Sigmoid colon (tissue), 6 donors: ENCODE measurements at regions not wholly inside any gene's neighbourhood (a gene's known extent, or its start where the extent isn't known, plus 50 kb on each side); places are given as distances from the start of the nearest gene placed in this dataset.

Experiments used
- DNase-seq: peaks from one replicate; pipeline ENCODE4 v3.0.0-alpha.2; 2019
- H3K27ac ChIP-seq, 4 donors: fragments of 200-600 bp; sonication (generic); one replicate each; pipeline ENCODE4 v1.5.1; 2016 to 2019; ENCODE audit warnings: mild to moderate bottlenecking in 1 of 4
- H3K27me3 ChIP-seq, 3 donors: fragments of 200-600 bp; sonication (generic); one replicate each; pipeline ENCODE4 v1.5.1; 2019; ENCODE audit warnings: mild to moderate bottlenecking in 1 of 3
- H3K36me3 ChIP-seq, 4 donors: fragments of 200-600 bp; sonication (generic); one replicate each; pipeline ENCODE4 v1.5.1; 2016 to 2019
- H3K4me1 ChIP-seq, 4 donors: fragments of 200-600 bp; sonication (generic); one replicate each; pipeline ENCODE4 v1.5.1; 2017 to 2019
- H3K4me3 ChIP-seq, 4 donors: fragments of 200-600 bp; sonication (generic); one replicate each; pipeline ENCODE4 v1.5.1; 2017 to 2019; ENCODE audit warnings: mild to moderate bottlenecking in 2 of 4, moderate library complexity in 1 of 4
- H3K9me3 ChIP-seq, 4 donors: fragments of 200-600 bp in 3 of 4; sonication (generic) in 3 of 4; one replicate each; pipeline versions ENCODE4 v1.5.1 to v1.6.1; 2013 to 2019
- EP300 ChIP-seq, 4 donors: sonication (generic); formaldehyde crosslinking; IDR thresholded peaks; one replicate each; pipeline ENCODE4 v1.6.1; 2017; ENCODE audit warnings: antibody characterized with exemption in 4 of 4
- POLR2A ChIP-seq, 2 donors: fragments of 450-650 bp; IDR thresholded peaks; one replicate each; pipeline ENCODE4 v1.6.1; 2016; ENCODE audit warnings: antibody characterized with exemption in 2 of 2, mild to moderate bottlenecking in 2 of 2, moderate library complexity in 2 of 2
- POLR2AphosphoS5 ChIP-seq, 4 donors: sonication (generic); formaldehyde crosslinking; IDR thresholded peaks; one replicate each; pipeline ENCODE4 v1.6.1; 2017; ENCODE audit warnings: antibody characterized with exemption in 4 of 4
- WGBS, 2 donors: extraction: QIAGEN DNeasy Blood & Tissue Kit; methylation state at CpG; one replicate each; pipeline ENCODE4 v1.1.7; 2013; 5-methylcytosine and 5-hydroxymethylcytosine counted together
- intact Hi-C: fragments of 100-400 bp; cut with DNase I; formaldehyde crosslinking; loops from one replicate; pipeline ENCODE4 v1.15.1; 2023
- TF ChIP-seq, protein P1 (sequence below), 4 experiments: fragments of 450-650 bp in 3 of 4; fragments of 200-600 bp in 1 of 4; IDR thresholded peaks; one replicate each; pipeline ENCODE4 v1.5.1; 2016 to 2019; ENCODE audit warnings: antibody characterized with exemption in 4 of 4, mild to moderate bottlenecking in 3 of 4, moderate library complexity in 2 of 4
- donor health status: healthy with polysubstance abuse.
- donor health status: healthy.

DNA sequence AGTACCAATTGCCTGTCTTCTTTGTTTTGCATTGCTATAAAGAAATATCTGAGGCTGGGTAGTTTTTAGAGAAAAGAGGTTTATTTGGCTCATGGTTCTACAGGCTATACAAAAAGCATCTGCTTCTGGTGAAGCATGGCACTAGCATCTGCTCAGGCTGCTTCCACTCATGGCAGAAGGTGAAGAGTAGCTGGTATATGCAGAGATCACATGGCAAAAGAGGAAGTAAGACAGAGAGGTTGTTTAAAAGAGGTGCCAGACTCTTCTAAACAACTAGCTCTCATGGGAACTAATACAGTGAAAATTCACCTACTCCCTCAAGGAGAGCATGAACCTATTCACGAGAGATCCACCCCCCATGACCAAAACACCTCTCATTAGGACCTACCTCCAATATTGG, 56.7 kb upstream of the GUCA2B start:
- WGBS, 2 donors = 71 to 79% methylated on average over 1 of the region's 1 CpG
- Histone ChIP-seq H3K9me3 (no peaks in the 10 kb centered on the region), H3K27me3 (no peaks in the 10 kb centered on the region), H3K4me3 (no peak overlapping the region), H3K4me1 (no peaks in the 10 kb centered on the region), H3K27ac (no peak overlapping the region), H3K36me3 (no peaks in the 10 kb centered on the region)
- DNase-seq = no peak
- TF ChIP-seq, protein P1, sequence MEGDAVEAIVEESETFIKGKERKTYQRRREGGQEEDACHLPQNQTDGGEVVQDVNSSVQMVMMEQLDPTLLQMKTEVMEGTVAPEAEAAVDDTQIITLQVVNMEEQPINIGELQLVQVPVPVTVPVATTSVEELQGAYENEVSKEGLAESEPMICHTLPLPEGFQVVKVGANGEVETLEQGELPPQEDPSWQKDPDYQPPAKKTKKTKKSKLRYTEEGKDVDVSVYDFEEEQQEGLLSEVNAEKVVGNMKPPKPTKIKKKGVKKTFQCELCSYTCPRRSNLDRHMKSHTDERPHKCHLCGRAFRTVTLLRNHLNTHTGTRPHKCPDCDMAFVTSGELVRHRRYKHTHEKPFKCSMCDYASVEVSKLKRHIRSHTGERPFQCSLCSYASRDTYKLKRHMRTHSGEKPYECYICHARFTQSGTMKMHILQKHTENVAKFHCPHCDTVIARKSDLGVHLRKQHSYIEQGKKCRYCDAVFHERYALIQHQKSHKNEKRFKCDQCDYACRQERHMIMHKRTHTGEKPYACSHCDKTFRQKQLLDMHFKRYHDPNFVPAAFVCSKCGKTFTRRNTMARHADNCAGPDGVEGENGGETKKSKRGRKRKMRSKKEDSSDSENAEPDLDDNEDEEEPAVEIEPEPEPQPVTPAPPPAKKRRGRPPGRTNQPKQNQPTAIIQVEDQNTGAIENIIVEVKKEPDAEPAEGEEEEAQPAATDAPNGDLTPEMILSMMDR (IDR thresholded peaks at IDR 0.05) = no peak
- no peak for TF ChIP-seq POLR2AphosphoS5 (IDR thresholded peaks at IDR 0.05)
- no peak for TF ChIP-seq POLR2A (IDR thresholded peaks at IDR 0.05)
- TF ChIP-seq EP300 (IDR thresholded peaks at IDR 0.05) = no peak
- intact Hi-C loops = no loop called here

GRCh38 chr1:42089246-42089645, 64.0 kb upstream of the GUCA2B start:
- H3K36me3 ChIP-seq = no peaks in the 10 kb centered on the region
- H3K27ac ChIP-seq = no peak overlapping the region
- TF ChIP-seq POLR2A (IDR thresholded peaks at IDR 0.05) (no peak), POLR2AphosphoS5 (IDR thresholded peaks at IDR 0.05) (no peak), EP300 (IDR thresholded peaks at IDR 0.05) (no peak)
- TF ChIP-seq, protein P1 (IDR thresholded peaks at IDR 0.05) = no peak
- WGBS, 2 donors = 78 to 91% methylated on average over 2 of the region's 2 CpGs
- peaks cover 0 to 7% (median 3%) of the 10 kb centered on the region in 4 donors for H3K9me3 ChIP-seq
- no peak for DNase-seq
- no peaks in the 10 kb centered on the region for H3K4me1 ChIP-seq
- no peaks in the 10 kb centered on the region for H3K27me3 ChIP-seq
- intact Hi-C loops = no loop called here
- no peak overlapping the region for H3K4me3 ChIP-seq

- TF ChIP-seq EP300 (IDR thresholded peaks at IDR 0.05) (no peak), POLR2AphosphoS5 (IDR thresholded peaks at IDR 0.05) (no peak), POLR2A (IDR thresholded peaks at IDR 0.05) (no peak)
- TF ChIP-seq, protein P1 (IDR thresholded peaks at IDR 0.05) = no peak
- Histone ChIP-seq H3K4me1 (no peaks in the 10 kb centered on the region), H3K4me3 (no peak overlapping the region), H3K27ac (no peak overlapping the region), H3K9me3 (peaks cover 0 to 7% (median 3%) of the 10 kb centered on the region in 4 donors), H3K27me3 (no peaks in the 10 kb centered on the region), H3K36me3 (no peaks in the 10 kb centered on the region)
- intact Hi-C loops = no loop called here
- no peak for DNase-seq
Observed at GRCh38 chr1:42086146-42086545, 67.1 kb upstream of the GUCA2B start.

DNA sequence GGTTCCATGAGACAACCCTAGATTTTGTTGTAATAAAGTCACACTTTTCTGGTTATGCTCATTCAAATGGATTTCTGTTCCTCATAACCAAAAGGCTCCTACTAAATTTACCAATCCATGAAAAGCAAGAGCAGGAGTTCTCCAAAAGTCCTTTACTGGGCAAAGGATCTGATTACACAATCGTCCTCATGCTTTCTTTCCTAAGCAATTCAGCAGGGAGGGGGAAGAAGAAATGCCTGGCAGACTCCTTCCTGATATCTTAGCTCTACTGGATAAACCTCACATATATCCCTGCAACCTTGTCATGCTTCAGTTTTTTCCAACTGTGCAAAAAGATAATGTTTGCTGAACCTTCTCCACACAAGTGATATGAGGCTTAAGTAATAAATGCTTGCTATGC, 67.6 kb upstream of the GUCA2B start:
- peaks cover 0 to 7% (median 3%) of the 10 kb centered on the region in 4 donors for H3K9me3 ChIP-seq
- no peak overlapping the region for H3K27ac ChIP-seq
- DNase-seq = no peak
- H3K4me3 ChIP-seq = no peak overlapping the region
- H3K4me1 ChIP-seq = no peaks in the 10 kb centered on the region
- 39 to 40% methylated on average over 1 of the region's 1 CpG for WGBS, 2 donors
- intact Hi-C loops = no loop called here
- TF ChIP-seq EP300 (IDR thresholded peaks at IDR 0.05) (no peak), POLR2AphosphoS5 (IDR thresholded peaks at IDR 0.05) (no peak), POLR2A (IDR thresholded peaks at IDR 0.05) (no peak)
- TF ChIP-seq, protein P1 (IDR thresholded peaks at IDR 0.05) = no peak
- no peaks in the 10 kb centered on the region for H3K36me3 ChIP-seq
- no peaks in the 10 kb centered on the region for H3K27me3 ChIP-seq

DNA sequence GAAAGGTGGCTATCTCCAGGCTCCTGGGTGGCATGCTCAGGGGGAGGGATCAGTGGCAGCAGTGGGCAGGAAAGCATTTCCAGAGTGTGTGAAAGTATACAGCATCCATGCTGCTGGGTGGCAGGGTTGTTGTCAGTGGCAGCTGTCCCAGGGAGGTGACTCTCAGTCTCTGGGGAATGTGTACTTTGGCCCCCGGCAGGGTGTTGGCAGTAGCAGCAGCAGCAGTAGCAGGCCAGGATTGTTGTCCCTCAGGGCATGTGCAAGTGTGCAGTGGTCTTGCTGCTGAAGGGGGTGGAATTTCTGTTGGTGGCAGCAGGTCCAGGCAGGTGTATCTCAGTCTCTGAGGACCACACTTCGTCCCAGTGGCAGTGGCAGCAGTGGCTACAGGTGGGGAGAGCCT, 71.7 kb upstream of the GUCA2B start:
- TF ChIP-seq, protein P1 (IDR thresholded peaks at IDR 0.05) = no peak
- no peak for TF ChIP-seq POLR2A (IDR thresholded peaks at IDR 0.05)
- no peak for TF ChIP-seq POLR2AphosphoS5 (IDR thresholded peaks at IDR 0.05)
- TF ChIP-seq EP300 (IDR thresholded peaks at IDR 0.05) = no peak
- WGBS, 2 donors = 19 to 70% methylated on average over 2 of the region's 2 CpGs
- Histone ChIP-seq H3K4me3 (no peak overlapping the region), H3K27me3 (no peaks in the 10 kb centered on the region), H3K9me3 (no peaks in the 10 kb centered on the region), H3K36me3 (no peaks in the 10 kb centered on the region), H3K27ac (no peak overlapping the region), H3K4me1 (no peaks in the 10 kb centered on the region)
- intact Hi-C loops = no loop called here
- no peak for DNase-seq
